A549 (cell line): ENCODE measurements at regions not wholly inside any gene's neighbourhood (a gene's known extent, or its start where the extent isn't known, plus 50 kb on each side); places are given as distances from the start of the nearest gene placed in this dataset.
"Not testable (repeated sequence)": the region's sequence is repeated elsewhere in the genome, so short reads cannot be mapped to it uniquely, and the experiment has no call there.

ENCODE experiments used
- ATAC-seq, 2 experiments: fragments of 200-7000 bp in 1 of 2; fragments of >200 bp in 1 of 2; cut with Nextera tagmentation in 1 of 2; cut with Tn5 transposase in 1 of 2; 3 replicates each; pipeline versions ENCODE4 v1.8.0 to v1.9.1; 2018 to 2020; ENCODE audit warnings: mild to moderate bottlenecking in 1 of 2, moderate library complexity in 1 of 2
- CTCF ChIA-PET: fragments of 300-600 bp; sonication (Branson Sonifier 250); formaldehyde crosslinking; extraction: SDS; loops from one replicate; lab custom pipeline; 2021; ENCODE audit warnings: antibody characterized with exemption, inconsistent platforms; lab: Yijun Ruan, JAX
- POLR2A ChIA-PET: fragments of 350-600 bp; formaldehyde crosslinking; extraction: SDS; loops from one replicate; lab custom pipeline; 2021; ENCODE audit warnings: antibody characterized with exemption, inconsistent platforms; lab: Yijun Ruan, JAX
- DNase-seq, 2 experiments: peaks; one replicate each; pipeline versions ENCODE4 v3.0.0 to v3.0.0-alpha.2; 2011 to 2016; ENCODE audit warnings: low read depth in 1 of 2, low spot score in 1 of 2
- FAIRE-seq: peaks from 2 replicates; lab custom pipeline; 2011; peaks lifted over from hg19 to GRCh38; lab: Jason Lieb, UNC
- H3K27ac ChIP-seq, 2 experiments: fragments of >200 bp; sonication (Bioruptor Twin); formaldehyde crosslinking; 3 replicates each; pipeline ENCODE4 v1.5.1; 2016 to 2017
- H3K4me1 ChIP-seq: fragments of >200 bp; sonication (Bioruptor Twin); formaldehyde crosslinking; 3 replicates; pipeline ENCODE4 v1.6.1; 2016
- H3K4me2 ChIP-seq: fragments of >200 bp; sonication (Bioruptor Twin); formaldehyde crosslinking; 3 replicates; pipeline ENCODE4 v1.6.1; 2016
- H3K4me3 ChIP-seq: fragments of >200 bp; sonication (Bioruptor Twin); formaldehyde crosslinking; 3 replicates; pipeline ENCODE4 v1.5.1; 2016
- H3K9me3 ChIP-seq: fragments of >200 bp; sonication (Bioruptor Twin); formaldehyde crosslinking; 3 replicates; pipeline ENCODE4 v1.6.1; 2016
- CBX2 ChIP-seq: fragments of 200-600 bp; sonication (generic); IDR thresholded peaks from 2 replicates; pipeline ENCODE4 v1.6.1; 2016; ENCODE audit warnings: low read depth, mild to moderate bottlenecking, borderline replicate concordance
- CEBPB ChIP-seq, 2 experiments: fragments of >200 bp in 1 of 2; sonication (Bioruptor Twin) in 1 of 2; formaldehyde crosslinking in 1 of 2; IDR thresholded peaks; 2 replicates each; pipeline ENCODE4 v1.6.1; 2012 to 2016
- CHD4 ChIP-seq: fragments of 200-600 bp; sonication (generic); IDR thresholded peaks from 2 replicates; pipeline ENCODE4 v1.6.1; 2016; ENCODE audit warnings: antibody characterized with exemption, mild to moderate bottlenecking, borderline replicate concordance
- EHF ChIP-seq: fragments of 250-450 bp; sonication (Bioruptor Pico); IDR thresholded peaks from 2 replicates; pipeline ENCODE4 v1.5.0; 2020; ENCODE audit warnings: mild to moderate bottlenecking
- EHMT2 ChIP-seq: fragments of 200-600 bp; sonication (generic); IDR thresholded peaks from 2 replicates; pipeline ENCODE4 v1.6.1; 2016; ENCODE audit warnings: antibody characterized with exemption, low read depth, mild to moderate bottlenecking, moderate library complexity
- EP300 ChIP-seq, 2 experiments: fragments of >200 bp; sonication (Bioruptor Twin); formaldehyde crosslinking; IDR thresholded peaks; 2 replicates in 1 of 2; 3 replicates in 1 of 2; pipeline ENCODE4 v1.6.1; 2016 to 2017
- GATA3 ChIP-seq: IDR thresholded peaks from 2 replicates; pipeline ENCODE4 v1.6.1; 2012; ENCODE audit warnings: borderline replicate concordance
- HDAC2 ChIP-seq: fragments of 200-600 bp; sonication (generic); IDR thresholded peaks from 2 replicates; pipeline ENCODE4 v1.6.1; 2016
- HOXB13 ChIP-seq: fragments of 250-450 bp; sonication (Bioruptor Pico); IDR thresholded peaks from 2 replicates; pipeline ENCODE4 v1.5.0; 2020; ENCODE audit warnings: low read depth, mild to moderate bottlenecking, moderate library complexity
- JUNB ChIP-seq: fragments of >200 bp; sonication (Bioruptor Twin); formaldehyde crosslinking; IDR thresholded peaks from 2 replicates; pipeline ENCODE4 v1.6.1; 2016
- MYC ChIP-seq: IDR thresholded peaks from 2 replicates; pipeline ENCODE4 v1.6.1; 2012; ENCODE audit warnings: mild to moderate bottlenecking, inconsistent platforms, low read length, improper control_type of control experiment, borderline replicate concordance
- POLR2AphosphoS2 ChIP-seq: conservative IDR thresholded peaks from 2 replicates; pipeline ENCODE4 v1.6.1; 2012; ENCODE audit warnings: low read length, improper control_type of control experiment, inconsistent platforms
- RARB ChIP-seq: fragments of 250-450 bp; sonication (Bioruptor Pico); IDR thresholded peaks from 2 replicates; pipeline ENCODE4 v1.8.0; 2021; ENCODE audit warnings: mild to moderate bottlenecking, moderate library complexity
- RNF2 ChIP-seq: fragments of 200-600 bp; sonication (generic); IDR thresholded peaks from 2 replicates; pipeline ENCODE4 v1.6.1; 2016; ENCODE audit warnings: low read depth, mild to moderate bottlenecking, antibody characterized with exemption, moderate library complexity, borderline replicate concordance
- TFCP2L1 ChIP-seq: fragments of 250-450 bp; sonication (Bioruptor Pico); IDR thresholded peaks from 2 replicates; pipeline ENCODE4 v1.5.0; 2021; ENCODE audit warnings: mild to moderate bottlenecking
- ZC3H11A ChIP-seq: fragments of 450-650 bp; IDR thresholded peaks from 2 replicates; pipeline ENCODE4 v1.6.1; 2014; ENCODE audit warnings: antibody characterized with exemption, mild to moderate bottlenecking
- ZFP36 ChIP-seq: fragments of 450-650 bp; IDR thresholded peaks from 2 replicates; pipeline ENCODE4 v1.6.1; 2014; ENCODE audit warnings: borderline replicate concordance; ENCODE audit not compliant: partially characterized antibody
- WGBS: methylation state at CpG from one replicate; pipeline ENCODE4 v1.1.6; 2017; ENCODE audit errors: missing lambda C conversion rate; 5-methylcytosine and 5-hydroxymethylcytosine counted together
- TF ChIP-seq, protein P1 (sequence below): fragments of 200-600 bp; sonication (generic); IDR thresholded peaks from 2 replicates; pipeline ENCODE4 v1.6.1; 2016; ENCODE audit warnings: antibody characterized with exemption, mild to moderate bottlenecking, moderate library complexity
- TF ChIP-seq, protein P2 (sequence below): fragments of >200 bp; sonication (Bioruptor Twin); formaldehyde crosslinking; IDR thresholded peaks from 2 replicates; pipeline ENCODE4 v1.6.1; 2016
- TF ChIP-seq, protein P3 (sequence below): fragments of 250-450 bp; sonication (Bioruptor Pico); IDR thresholded peaks from 2 replicates; pipeline ENCODE4 v1.5.0; 2020; ENCODE audit warnings: low read depth, mild to moderate bottlenecking, moderate library complexity
- TF ChIP-seq, protein P4 (sequence below): fragments of 450-650 bp; IDR thresholded peaks from 2 replicates; pipeline ENCODE4 v1.6.1; 2014; ENCODE audit warnings: antibody characterized with exemption
- TF ChIP-seq, protein P5 (sequence below): fragments of >200 bp; sonication (Bioruptor Twin); formaldehyde crosslinking; IDR thresholded peaks from 3 replicates; pipeline ENCODE4 v1.6.1; 2016
- TF ChIP-seq, protein P6 (sequence below): fragments of 150-350 bp; IDR thresholded peaks from 2 replicates; pipeline ENCODE4 v1.6.1; 2014; ENCODE audit warnings: low read depth, mild to moderate bottlenecking, low read length

DNA sequence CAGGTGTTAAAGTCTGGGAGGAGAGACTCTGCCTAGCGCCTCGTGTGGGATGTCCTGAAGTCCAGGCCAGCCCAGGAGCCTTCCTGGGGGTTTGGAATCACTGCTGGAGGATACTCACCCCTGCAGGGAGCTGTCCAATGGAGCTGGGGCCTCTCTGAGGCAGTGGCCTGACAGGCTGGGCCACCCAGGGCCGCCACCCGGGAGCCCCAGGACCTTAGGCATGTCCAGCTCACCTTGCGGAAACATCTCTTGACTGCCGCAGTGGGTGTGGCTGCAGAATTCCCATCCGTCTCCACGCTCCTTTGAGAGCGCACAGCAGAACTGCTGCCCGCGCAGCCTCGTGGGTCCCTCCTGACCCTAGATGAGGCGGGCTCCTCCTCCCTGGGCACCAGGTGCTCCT, 214.0 kb upstream of the SGCG start:
- DNase-seq, H3K4me3 ChIP-seq, CTCF ChIA-PET, H3K9me3 ChIP-seq, H3K4me2 ChIP-seq, H3K4me1 ChIP-seq, H3K27ac ChIP-seq, FAIRE-seq, POLR2A ChIA-PET, ATAC-seq: not testable (repeated sequence)
- WGBS = 59% methylated on average over 2 of the region's 13 CpGs

DNA sequence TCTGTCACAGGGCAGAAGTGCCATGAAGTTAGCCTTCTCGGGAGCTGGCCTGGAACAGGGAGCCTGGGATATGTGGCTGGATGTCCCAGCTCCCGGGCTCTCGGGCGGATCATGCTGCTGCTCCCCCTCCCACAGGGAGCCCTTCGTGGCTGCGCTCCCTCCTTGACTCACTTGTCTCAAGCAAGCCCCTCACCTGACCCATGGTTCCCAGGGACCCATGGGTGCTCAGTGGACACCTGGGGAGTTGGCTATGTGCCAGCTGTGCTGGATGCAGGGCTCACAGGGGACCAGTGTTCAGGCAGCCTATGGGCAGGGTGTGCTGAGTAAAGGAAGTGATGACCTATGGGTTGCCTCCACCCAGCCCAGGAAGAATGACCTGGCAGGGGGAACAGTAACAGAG, 213.1 kb upstream of the SGCG start:
- Histone ChIP-seq H3K27ac (no peak overlapping the region), H3K4me1 (no peaks in the 10 kb centered on the region), H3K4me2 (no peak overlapping the region), H3K4me3 (no peak overlapping the region), H3K9me3 (no peaks in the 10 kb centered on the region)
- TF ChIP-seq, protein P1, sequence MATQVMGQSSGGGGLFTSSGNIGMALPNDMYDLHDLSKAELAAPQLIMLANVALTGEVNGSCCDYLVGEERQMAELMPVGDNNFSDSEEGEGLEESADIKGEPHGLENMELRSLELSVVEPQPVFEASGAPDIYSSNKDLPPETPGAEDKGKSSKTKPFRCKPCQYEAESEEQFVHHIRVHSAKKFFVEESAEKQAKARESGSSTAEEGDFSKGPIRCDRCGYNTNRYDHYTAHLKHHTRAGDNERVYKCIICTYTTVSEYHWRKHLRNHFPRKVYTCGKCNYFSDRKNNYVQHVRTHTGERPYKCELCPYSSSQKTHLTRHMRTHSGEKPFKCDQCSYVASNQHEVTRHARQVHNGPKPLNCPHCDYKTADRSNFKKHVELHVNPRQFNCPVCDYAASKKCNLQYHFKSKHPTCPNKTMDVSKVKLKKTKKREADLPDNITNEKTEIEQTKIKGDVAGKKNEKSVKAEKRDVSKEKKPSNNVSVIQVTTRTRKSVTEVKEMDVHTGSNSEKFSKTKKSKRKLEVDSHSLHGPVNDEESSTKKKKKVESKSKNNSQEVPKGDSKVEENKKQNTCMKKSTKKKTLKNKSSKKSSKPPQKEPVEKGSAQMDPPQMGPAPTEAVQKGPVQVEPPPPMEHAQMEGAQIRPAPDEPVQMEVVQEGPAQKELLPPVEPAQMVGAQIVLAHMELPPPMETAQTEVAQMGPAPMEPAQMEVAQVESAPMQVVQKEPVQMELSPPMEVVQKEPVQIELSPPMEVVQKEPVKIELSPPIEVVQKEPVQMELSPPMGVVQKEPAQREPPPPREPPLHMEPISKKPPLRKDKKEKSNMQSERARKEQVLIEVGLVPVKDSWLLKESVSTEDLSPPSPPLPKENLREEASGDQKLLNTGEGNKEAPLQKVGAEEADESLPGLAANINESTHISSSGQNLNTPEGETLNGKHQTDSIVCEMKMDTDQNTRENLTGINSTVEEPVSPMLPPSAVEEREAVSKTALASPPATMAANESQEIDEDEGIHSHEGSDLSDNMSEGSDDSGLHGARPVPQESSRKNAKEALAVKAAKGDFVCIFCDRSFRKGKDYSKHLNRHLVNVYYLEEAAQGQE = no peak
- no peak for TF ChIP-seq CBX2
- 83% methylated on average over 1 of the region's 6 CpGs for WGBS
- DNase-seq = no peak
- no peak for ATAC-seq
- POLR2A ChIA-PET = no interaction called here
- FAIRE-seq = no peak
- CTCF ChIA-PET = no interaction called here

DNA sequence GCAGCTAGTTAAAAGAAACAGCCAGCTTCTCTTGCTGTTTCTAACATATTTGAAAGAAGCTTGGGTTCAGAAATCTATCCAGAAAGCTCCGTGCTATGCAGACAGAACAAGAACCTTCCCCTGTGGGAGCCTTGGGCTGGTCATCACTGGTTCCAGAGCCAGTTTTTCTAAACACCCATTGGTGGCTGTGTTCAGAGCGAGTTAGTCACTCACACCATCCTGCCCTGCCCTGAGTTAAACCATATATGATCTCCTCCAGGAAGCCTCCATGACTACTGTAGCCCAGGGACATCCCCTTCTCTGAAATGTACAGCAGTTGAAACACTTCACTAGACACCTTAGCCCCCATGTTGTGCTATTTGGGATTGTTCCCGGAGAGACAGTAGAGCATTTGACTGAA, 200.8 kb upstream of the SGCG start:
- WGBS = 16% methylated on average over 3 of the region's 3 CpGs
- no peak for TF ChIP-seq RARB (CRISPR knock-in tag)
- TF ChIP-seq, protein P2, sequence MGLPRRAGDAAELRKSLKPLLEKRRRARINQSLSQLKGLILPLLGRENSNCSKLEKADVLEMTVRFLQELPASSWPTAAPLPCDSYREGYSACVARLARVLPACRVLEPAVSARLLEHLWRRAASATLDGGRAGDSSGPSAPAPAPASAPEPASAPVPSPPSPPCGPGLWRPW = no peak
- no peak for TF ChIP-seq JUNB
- no peak for TF ChIP-seq EHF
- TF ChIP-seq, protein P3, sequence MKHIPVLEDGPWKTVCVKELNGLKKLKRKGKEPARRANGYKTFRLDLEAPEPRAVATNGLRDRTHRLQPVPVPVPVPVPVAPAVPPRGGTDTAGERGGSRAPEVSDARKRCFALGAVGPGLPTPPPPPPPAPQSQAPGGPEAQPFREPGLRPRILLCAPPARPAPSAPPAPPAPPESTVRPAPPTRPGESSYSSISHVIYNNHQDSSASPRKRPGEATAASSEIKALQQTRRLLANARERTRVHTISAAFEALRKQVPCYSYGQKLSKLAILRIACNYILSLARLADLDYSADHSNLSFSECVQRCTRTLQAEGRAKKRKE (CRISPR knock-in tag) = no peak
- TF ChIP-seq EP300 (IDR thresholded peaks at IDR 0.05) = no peak
- TF ChIP-seq MYC = no peak
- no peak for TF ChIP-seq GATA3
- TF ChIP-seq HOXB13 = no peak
- no peak for TF ChIP-seq CEBPB (IDR thresholded peaks at IDR 0.05)
- TF ChIP-seq HDAC2 = no peak
- TF ChIP-seq ZFP36 = no peak
- no peak for DNase-seq
- Histone ChIP-seq H3K4me2 (no peak overlapping the region), H3K27ac (no peak overlapping the region), H3K4me1 (no peaks in the 10 kb centered on the region), H3K9me3 (no peaks in the 10 kb centered on the region), H3K4me3 (no peak overlapping the region)
- CTCF ChIA-PET = no interaction called here
- no peak for FAIRE-seq
- POLR2A ChIA-PET = interaction anchor here (0.6 kb wide), 1 partner anchor 128 kb away, joined by 3 read pairs; no protein-coding TSS in a partner anchor
- no peak for ATAC-seq

DNA sequence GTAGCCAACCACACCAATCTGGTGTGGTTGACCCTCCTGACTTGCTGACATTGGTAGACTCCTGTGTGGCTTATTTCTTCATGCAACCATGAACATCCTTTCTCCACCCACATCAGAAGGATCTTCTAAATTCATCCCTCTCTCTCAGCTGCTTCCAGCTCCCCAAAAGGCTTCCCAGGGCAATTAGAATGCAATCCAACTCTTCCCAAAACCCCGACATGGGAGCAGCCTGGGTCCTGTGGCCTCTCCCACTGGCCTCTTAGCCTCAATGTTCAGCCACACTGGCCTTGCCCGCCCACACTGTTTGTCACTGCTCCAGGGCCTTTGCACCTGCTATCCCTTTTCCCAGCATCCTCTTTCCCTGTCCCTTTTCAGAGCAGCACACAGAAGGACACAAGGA, 199.8 kb upstream of the SGCG start:
- Histone ChIP-seq H3K4me1 (no peaks in the 10 kb centered on the region), H3K4me2 (no peak overlapping the region), H3K4me3 (no peak overlapping the region), H3K9me3 (no peaks in the 10 kb centered on the region), H3K27ac (no peak overlapping the region)
- WGBS = 3% methylated on average over 2 of the region's 2 CpGs
- ChIA-PET POLR2A (no interaction called here), CTCF (no interaction called here)
- no peak for FAIRE-seq
- ATAC-seq = no peak
- DNase-seq = no peak
- TF ChIP-seq ZC3H11A (no peak), TFCP2L1 (no peak), RNF2 (no peak), HDAC2 (no peak), POLR2AphosphoS2 (no peak), CHD4 (no peak), EHMT2 (no peak)
- TF ChIP-seq, protein P4, sequence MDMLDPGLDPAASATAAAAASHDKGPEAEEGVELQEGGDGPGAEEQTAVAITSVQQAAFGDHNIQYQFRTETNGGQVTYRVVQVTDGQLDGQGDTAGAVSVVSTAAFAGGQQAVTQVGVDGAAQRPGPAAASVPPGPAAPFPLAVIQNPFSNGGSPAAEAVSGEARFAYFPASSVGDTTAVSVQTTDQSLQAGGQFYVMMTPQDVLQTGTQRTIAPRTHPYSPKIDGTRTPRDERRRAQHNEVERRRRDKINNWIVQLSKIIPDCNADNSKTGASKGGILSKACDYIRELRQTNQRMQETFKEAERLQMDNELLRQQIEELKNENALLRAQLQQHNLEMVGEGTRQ = no peak
- TF ChIP-seq, protein P2 = no peak
- TF ChIP-seq, protein P5, sequence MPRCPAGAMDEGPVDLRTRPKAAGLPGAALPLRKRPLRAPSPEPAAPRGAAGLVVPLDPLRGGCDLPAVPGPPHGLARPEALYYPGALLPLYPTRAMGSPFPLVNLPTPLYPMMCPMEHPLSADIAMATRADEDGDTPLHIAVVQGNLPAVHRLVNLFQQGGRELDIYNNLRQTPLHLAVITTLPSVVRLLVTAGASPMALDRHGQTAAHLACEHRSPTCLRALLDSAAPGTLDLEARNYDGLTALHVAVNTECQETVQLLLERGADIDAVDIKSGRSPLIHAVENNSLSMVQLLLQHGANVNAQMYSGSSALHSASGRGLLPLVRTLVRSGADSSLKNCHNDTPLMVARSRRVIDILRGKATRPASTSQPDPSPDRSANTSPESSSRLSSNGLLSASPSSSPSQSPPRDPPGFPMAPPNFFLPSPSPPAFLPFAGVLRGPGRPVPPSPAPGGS = no peak
- TF ChIP-seq, protein P6, sequence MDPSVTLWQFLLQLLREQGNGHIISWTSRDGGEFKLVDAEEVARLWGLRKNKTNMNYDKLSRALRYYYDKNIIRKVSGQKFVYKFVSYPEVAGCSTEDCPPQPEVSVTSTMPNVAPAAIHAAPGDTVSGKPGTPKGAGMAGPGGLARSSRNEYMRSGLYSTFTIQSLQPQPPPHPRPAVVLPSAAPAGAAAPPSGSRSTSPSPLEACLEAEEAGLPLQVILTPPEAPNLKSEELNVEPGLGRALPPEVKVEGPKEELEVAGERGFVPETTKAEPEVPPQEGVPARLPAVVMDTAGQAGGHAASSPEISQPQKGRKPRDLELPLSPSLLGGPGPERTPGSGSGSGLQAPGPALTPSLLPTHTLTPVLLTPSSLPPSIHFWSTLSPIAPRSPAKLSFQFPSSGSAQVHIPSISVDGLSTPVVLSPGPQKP = no peak
